B cell (primary cell): ENCODE measurements at regions not wholly inside any gene's neighbourhood (a gene's known extent, or its start where the extent isn't known, plus 50 kb on each side); places are given as distances from the start of the nearest gene placed in this dataset.

Source experiments
- ATAC-seq: fragments of 200-7000 bp; cut with Tn5 transposase; one replicate; pipeline ENCODE4 v1.10.0; 2021; ENCODE audit warnings: low read depth, mild to moderate bottlenecking, moderate number of reproducible peaks, moderate library complexity
- CTCF ChIA-PET: fragments of 350-600 bp; sonication (Branson Sonifier 250); formaldehyde crosslinking; loops from one replicate; lab custom pipeline; 2021; ENCODE audit warnings: antibody characterized with exemption, inconsistent platforms; lab: Charles Lee
- POLR2A ChIA-PET: fragments of 350-600 bp; sonication (Branson Sonifier 250); formaldehyde crosslinking; loops from one replicate; lab custom pipeline; 2021; ENCODE audit warnings: antibody characterized with exemption; lab: Charles Lee
- DNase-seq: peaks from one replicate; pipeline ENCODE4 v3.0.0; 2013
- H2AFZ ChIP-seq: 2 replicates; pipeline ENCODE4 v1.6.1; 2012; ENCODE audit warnings: mild to moderate bottlenecking, low read depth, low read length; ENCODE audit not compliant: insufficient read depth, poor library complexity, severe bottlenecking
- H3K27ac ChIP-seq, 2 donors: 1 replicate in 1 of 2; 2 replicates in 1 of 2; pipeline ENCODE4 v1.5.1; 2012 to 2013; ENCODE audit warnings: low read length in 2 of 2, mild to moderate bottlenecking in 2 of 2, moderate library complexity in 1 of 2
- H3K27me3 ChIP-seq, 4 experiments: fragments of 200-600 bp in 1 of 4; sonication (generic) in 1 of 4; replicated peaks in 1 of 4; 1 replicate in 2 of 4; 2 replicates in 2 of 4; pipeline versions ENCODE4 v1.6.1 to v1.7.0; 2013 to 2016; ENCODE audit warnings: low read length in 3 of 4, mild to moderate bottlenecking in 2 of 4, mixed read lengths in 1 of 4, moderate library complexity in 1 of 4; ENCODE audit not compliant: insufficient read depth in 4 of 4, control insufficient read depth in 3 of 4; ENCODE audit errors: control extremely low read depth in 1 of 4
- H3K36me3 ChIP-seq, 2 experiments: replicated peaks in 1 of 2; 1 replicate in 1 of 2; 2 replicates in 1 of 2; pipeline versions ENCODE4 v1.6.1 to v1.7.1; 2013; ENCODE audit warnings: low read length in 1 of 2; ENCODE audit not compliant: insufficient read depth in 2 of 2, control insufficient read depth in 1 of 2; ENCODE audit errors: control extremely low read depth in 1 of 2, extremely low read depth in 1 of 2
- H3K4me1 ChIP-seq, 2 donors: fragments of 200-600 bp in 1 of 2; sonication (generic) in 1 of 2; 1 replicate in 1 of 2; 2 replicates in 1 of 2; pipeline versions ENCODE4 v1.5.1 to v1.6.1; 2013 to 2017; ENCODE audit warnings: low read length in 2 of 2; ENCODE audit not compliant: control insufficient read depth in 2 of 2, insufficient read depth in 2 of 2
- H3K4me2 ChIP-seq: replicated peaks from 2 replicates; pipeline ENCODE3; 2012; ENCODE audit warnings: mild to moderate bottlenecking, low read depth, low read length; ENCODE audit not compliant: poor library complexity, severe bottlenecking
- H3K4me3 ChIP-seq, 5 experiments: fragments of 200-600 bp in 1 of 5; sonication (generic) in 1 of 5; 1 replicate in 3 of 5; 2 replicates in 2 of 5; pipeline versions ENCODE4 v1.5.1 to v1.7.0; 2011 to 2016; ENCODE audit warnings: low read length in 4 of 5, mild to moderate bottlenecking in 4 of 5, low read depth in 2 of 5, control low read depth in 1 of 5, moderate library complexity in 1 of 5; ENCODE audit not compliant: insufficient read depth in 1 of 5; ENCODE audit errors: control extremely low read depth in 1 of 5, extremely low read depth in 1 of 5
- H3K79me2 ChIP-seq: fragments of 200-600 bp; sonication (generic); one replicate; pipeline ENCODE4 v1.6.0; 2016; ENCODE audit warnings: low read length; ENCODE audit not compliant: control insufficient read depth, insufficient read depth
- H3K9ac ChIP-seq: fragments of 200-600 bp; sonication (generic); 2 replicates; pipeline ENCODE4 v1.6.1; 2017; ENCODE audit warnings: mild to moderate bottlenecking, low read length, moderate library complexity
- H3K9me3 ChIP-seq, 3 donors: one replicate each; pipeline versions ENCODE4 v1.6.1 to v1.7.1; 2013; ENCODE audit warnings: low read length in 2 of 3; ENCODE audit not compliant: control insufficient read depth in 2 of 3, insufficient read depth in 1 of 3; ENCODE audit errors: control extremely low read depth in 1 of 3
- H4K20me1 ChIP-seq: 2 replicates; pipeline ENCODE4 v1.6.0; 2012; ENCODE audit warnings: mild to moderate bottlenecking, low read length; ENCODE audit not compliant: insufficient read depth, control insufficient read depth, poor library complexity, severe bottlenecking
- H3K27ac Mint-ChIP-seq: one replicate; pipeline ENCODE4 v1.8.0; 2021; ENCODE audit warnings: mixed read lengths
- H3K27me3 Mint-ChIP-seq: one replicate; pipeline ENCODE4 v1.8.0; 2021; ENCODE audit warnings: mixed read lengths
- H3K4me1 Mint-ChIP-seq: one replicate; pipeline ENCODE4 v1.8.0; 2021; ENCODE audit warnings: mixed read lengths
- H3K4me3 Mint-ChIP-seq: one replicate; pipeline ENCODE4 v1.8.0; 2021; ENCODE audit warnings: mixed read lengths
- H3K9me3 Mint-ChIP-seq: one replicate; pipeline ENCODE4 v1.8.0; 2022; ENCODE audit warnings: mixed read lengths; ENCODE audit not compliant: insufficient read depth
- EZH2 ChIP-seq: IDR thresholded peaks from 2 replicates; pipeline ENCODE4 v1.6.1; 2012; ENCODE audit warnings: borderline replicate concordance, low read depth, mild to moderate bottlenecking, moderate library complexity, low read length; ENCODE audit not compliant: insufficient read depth, poor library complexity, severe bottlenecking
- WGBS: methylation state at CpG from one replicate; pipeline ENCODE4 v1.1.5; 2013; ENCODE audit warnings: missing lambda C conversion rate; ENCODE audit not compliant: insufficient coverage; 5-methylcytosine and 5-hydroxymethylcytosine counted together
- intact Hi-C: fragments of 100-400 bp; cut with micrococcal nuclease; formaldehyde crosslinking; loops from one replicate; pipeline ENCODE4 v1.10.0; 2022
- TF ChIP-seq, protein P1 (sequence below): fragments of 200-600 bp; IDR thresholded peaks from one replicate; pipeline ENCODE4 v1.8.0; 2022; ENCODE audit warnings: antibody characterized with exemption, mild to moderate bottlenecking

DNA sequence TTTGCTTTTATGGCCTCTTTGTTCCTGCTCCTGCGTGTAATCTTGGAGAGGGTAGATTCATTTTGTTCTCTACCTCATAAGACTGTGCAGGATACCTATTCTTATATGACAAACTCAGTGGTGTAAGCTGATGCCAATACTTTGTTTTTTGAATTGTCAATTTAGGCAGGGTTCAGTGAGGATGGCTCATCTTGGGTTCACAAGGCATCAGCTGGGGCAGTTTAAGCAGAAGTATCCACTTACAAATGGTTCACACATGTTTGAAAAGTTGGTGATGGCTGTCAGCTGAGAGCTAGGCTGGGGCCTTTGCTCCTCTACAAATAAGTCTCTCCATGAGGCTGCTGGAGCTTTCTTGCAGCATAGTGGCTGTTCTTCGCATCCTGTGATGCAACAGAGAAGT lies 920.6 kb upstream of the PIK3C3 start:
- no peak overlapping the region for H3K4me3 ChIP-seq
- ChIA-PET CTCF (no interaction called here), POLR2A (no interaction called here)
- Mint-ChIP-seq H3K9me3 (no peaks in the 10 kb centered on the region), H3K27ac (no peak overlapping the region), H3K4me1 (no peaks in the 10 kb centered on the region), H3K27me3 (no peaks in the 10 kb centered on the region), H3K4me3 (no peak overlapping the region)
- intact Hi-C loops = no loop called here
- no CpG with 5 or more reads among the region's 2 CpGs for WGBS
- no peak for ATAC-seq
- H3K4me1 ChIP-seq = no peaks in the 10 kb centered on the region
- no peaks in the 10 kb centered on the region for H3K36me3 ChIP-seq
- H4K20me1 ChIP-seq = no peaks in the 10 kb centered on the region
- TF ChIP-seq, protein P1, sequence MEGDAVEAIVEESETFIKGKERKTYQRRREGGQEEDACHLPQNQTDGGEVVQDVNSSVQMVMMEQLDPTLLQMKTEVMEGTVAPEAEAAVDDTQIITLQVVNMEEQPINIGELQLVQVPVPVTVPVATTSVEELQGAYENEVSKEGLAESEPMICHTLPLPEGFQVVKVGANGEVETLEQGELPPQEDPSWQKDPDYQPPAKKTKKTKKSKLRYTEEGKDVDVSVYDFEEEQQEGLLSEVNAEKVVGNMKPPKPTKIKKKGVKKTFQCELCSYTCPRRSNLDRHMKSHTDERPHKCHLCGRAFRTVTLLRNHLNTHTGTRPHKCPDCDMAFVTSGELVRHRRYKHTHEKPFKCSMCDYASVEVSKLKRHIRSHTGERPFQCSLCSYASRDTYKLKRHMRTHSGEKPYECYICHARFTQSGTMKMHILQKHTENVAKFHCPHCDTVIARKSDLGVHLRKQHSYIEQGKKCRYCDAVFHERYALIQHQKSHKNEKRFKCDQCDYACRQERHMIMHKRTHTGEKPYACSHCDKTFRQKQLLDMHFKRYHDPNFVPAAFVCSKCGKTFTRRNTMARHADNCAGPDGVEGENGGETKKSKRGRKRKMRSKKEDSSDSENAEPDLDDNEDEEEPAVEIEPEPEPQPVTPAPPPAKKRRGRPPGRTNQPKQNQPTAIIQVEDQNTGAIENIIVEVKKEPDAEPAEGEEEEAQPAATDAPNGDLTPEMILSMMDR = no peak
- TF ChIP-seq EZH2 = no peak
- DNase-seq = no peak
- H3K9me3 ChIP-seq = peaks cover 0 to 2% (median 0%) of the 10 kb centered on the region in 3 donors
- H3K4me2 ChIP-seq = no peak overlapping the region
- no peak overlapping the region for H3K9ac ChIP-seq
- H2AFZ ChIP-seq = no peak overlapping the region
- no peaks in the 10 kb centered on the region for H3K27me3 ChIP-seq
- H3K79me2 ChIP-seq = no peaks in the 10 kb centered on the region
- H3K27ac ChIP-seq = no peak overlapping the region

DNA sequence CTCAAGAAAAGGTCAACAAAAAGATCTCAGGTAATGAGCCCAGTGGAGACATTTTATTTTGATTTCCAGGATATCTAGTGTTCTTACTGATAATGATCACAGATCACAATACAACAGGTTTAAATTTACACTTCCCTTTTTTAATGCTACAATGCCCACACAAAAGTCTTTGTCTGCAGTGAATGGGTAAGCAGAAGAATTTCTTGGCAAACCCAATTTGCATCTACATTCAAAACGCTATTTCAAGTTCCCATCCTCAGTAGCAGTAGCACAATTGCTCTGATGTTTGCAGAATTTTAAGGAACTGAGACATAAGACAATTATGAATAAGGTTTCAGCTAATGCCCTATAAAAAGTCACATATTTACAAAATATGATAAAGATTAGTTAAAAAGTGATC lies 929.4 kb upstream of the PIK3C3 start:
- no peak for TF ChIP-seq EZH2
- TF ChIP-seq, protein P1 = no peak
- no CpG with 5 or more reads among the region's 1 CpG for WGBS
- no peak for DNase-seq
- H3K9ac ChIP-seq = no peak overlapping the region
- H3K27ac ChIP-seq = no peak overlapping the region
- no peaks in the 10 kb centered on the region for H3K4me1 ChIP-seq
- no peaks in the 10 kb centered on the region for H3K79me2 ChIP-seq
- Mint-ChIP-seq H3K4me1 (no peaks in the 10 kb centered on the region), H3K27me3 (no peaks in the 10 kb centered on the region), H3K9me3 (peaks cover 2% of the 10 kb centered on the region), H3K4me3 (no peak overlapping the region), H3K27ac (no peak overlapping the region)
- H3K27me3 ChIP-seq = no peaks in the 10 kb centered on the region
- intact Hi-C loops = no loop called here
- no peaks in the 10 kb centered on the region for H3K9me3 ChIP-seq
- H3K36me3 ChIP-seq = no peaks in the 10 kb centered on the region
- H3K4me2 ChIP-seq = no peak overlapping the region
- CTCF ChIA-PET = interaction anchor here (0.5 kb wide), 1 partner anchor 455 kb away, joined by 3 read pairs; no protein-coding TSS in a partner anchor
- no peak overlapping the region for H3K4me3 ChIP-seq
- POLR2A ChIA-PET = no interaction called here
- H2AFZ ChIP-seq = no peak overlapping the region
- H4K20me1 ChIP-seq = no peaks in the 10 kb centered on the region
- no peak for ATAC-seq
